H1 (cell line): ENCODE measurements at regions not wholly inside any gene's neighbourhood (a gene's known extent, or its start where the extent isn't known, plus 50 kb on each side); places are given as distances from the start of the nearest gene placed in this dataset.

Experiments
- ATF2 ChIP-seq: IDR thresholded peaks from 2 replicates; pipeline ENCODE4 v1.6.1; 2012; ENCODE audit warnings: low read length, inconsistent platforms
- SIX5 ChIP-seq: IDR thresholded peaks from 2 replicates; pipeline ENCODE4 v1.6.1; 2011; ENCODE audit warnings: mild to moderate bottlenecking, low read depth, low read length

- TF ChIP-seq ATF2 = no peak
- no peak for TF ChIP-seq SIX5
These were observed 749.5 kb downstream of the VRK1 start (continued) for GRCh38 chr14:97546491-97547230.
